ENCODE measurements at regions not wholly inside any gene's neighbourhood (a gene's known extent, or its start where the extent isn't known, plus 50 kb on each side); places are given as distances from the start of the nearest gene placed in this dataset.

GRCh38 chr3:159936541-159936940 is 52.1 kb upstream of the IL12A start:
- BruUV-seq (replicated peaks): no TSS peak
- H3K4me1 ChIP-seq (replicated peaks in 1 of 2; ENCODE audit: control insufficient read depth in 2 of 2, insufficient read depth in 2 of 2, low read length in 2 of 2): no peaks in the 10 kb centered on the region
- H3K27ac ChIP-seq (ENCODE audit: extremely low read depth, low read depth, low read length): no peak overlapping the region
- no peak overlapping the region for H3K4me2 ChIP-seq (ENCODE audit: insufficient read depth, low read length)
- H3K36me3 ChIP-seq (ENCODE audit: control insufficient read depth, insufficient read depth, low read length): no peaks in the 10 kb centered on the region
- DNase-seq (ENCODE audit: extremely low read depth in 1 of 4, low spot score in 3 of 4) (no peak), ATAC-seq (no peak), FAIRE-seq (no peak)
- CTCF ChIA-PET (ENCODE audit: low intra/inter-chr PET ratio): no interaction called here
- H3K9me1 ChIP-seq (ENCODE audit: control insufficient read depth, insufficient read depth, low read length): no peaks in the 10 kb centered on the region
- intact Hi-C loops (cut with micrococcal nuclease): no loop called here
- in situ Hi-C loops (cut with MboI): no loop called here
- no peak overlapping the region for H3K9ac ChIP-seq (ENCODE audit: insufficient read depth in 1 of 2, low read depth in 2 of 2, low read length in 2 of 2)
- no peak for TF ChIP-seq CTCF (IDR thresholded peaks at IDR 0.05 in 2 of 3, conservative IDR thresholded peaks at IDR 0.05 in 1 of 3; ENCODE audit: insufficient read depth in 2 of 3, low read depth in 1 of 3, low read length in 3 of 3)
- TF ChIP-seq FOXO4 (CRISPR knock-in tag; IDR thresholded peaks at IDR 0.05): no peak
- no peak for TF ChIP-seq ZNF395 (CRISPR knock-in tag; IDR thresholded peaks at IDR 0.05)
- no peak for TF ChIP-seq FOXJ3 (CRISPR knock-in tag; IDR thresholded peaks at IDR 0.05)
- no peak for TF ChIP-seq HSF4 (CRISPR knock-in tag; IDR thresholded peaks at IDR 0.05; ENCODE audit: borderline replicate concordance)
- no peak for TF ChIP-seq ZNF263 (CRISPR knock-in tag; IDR thresholded peaks at IDR 0.05; ENCODE audit: borderline replicate concordance)
- no peak for TF ChIP-seq RFX7 (CRISPR knock-in tag; IDR thresholded peaks at IDR 0.05)
- TF ChIP-seq ZNF121 (CRISPR knock-in tag; conservative IDR thresholded peaks at IDR 0.05): no peak
- TF ChIP-seq NONO (IDR thresholded peaks at IDR 0.05; ENCODE audit: low read depth in 2 of 2, low read length in 1 of 2): no peak
- no peak for TF ChIP-seq ATF2 (CRISPR knock-in tag; IDR thresholded peaks at IDR 0.05)
- no peaks in the 10 kb centered on the region for H3K79me2 ChIP-seq (ENCODE audit: control insufficient read depth, insufficient read depth, low read length)
- H4K20me1 ChIP-seq (replicated peaks; ENCODE audit: control insufficient read depth, insufficient read depth, low read length): no peaks in the 10 kb centered on the region
- H3K27me3 ChIP-seq (ENCODE audit: control insufficient read depth in 2 of 2, insufficient read depth in 2 of 2, low read length in 2 of 2): no peaks in the 10 kb centered on the region
- POLR2A ChIA-PET: no interaction called here
- no peak overlapping the region for H2AFZ ChIP-seq (ENCODE audit: low read depth, low read length)
- no peak overlapping the region for H3K4me3 ChIP-seq
- H3K9me3 ChIP-seq (replicated peaks; ENCODE audit: control insufficient read depth, insufficient read depth, low read depth, low read length): no peaks in the 10 kb centered on the region
